NK-92 treated with Interleukin-12 subunit alpha and Interleukin-12 subunit beta, amount 100 ng/mL, for 24 hours (cell line): ENCODE measurements at regions not wholly inside any gene's neighbourhood (a gene's known extent, or its start where the extent isn't known, plus 50 kb on each side); places are given as distances from the start of the nearest gene placed in this dataset.

Experiments
- DNase-seq: peaks from one replicate; lab custom pipeline; 2025; lab: John Stamatoyannopoulos, UW

DNA sequence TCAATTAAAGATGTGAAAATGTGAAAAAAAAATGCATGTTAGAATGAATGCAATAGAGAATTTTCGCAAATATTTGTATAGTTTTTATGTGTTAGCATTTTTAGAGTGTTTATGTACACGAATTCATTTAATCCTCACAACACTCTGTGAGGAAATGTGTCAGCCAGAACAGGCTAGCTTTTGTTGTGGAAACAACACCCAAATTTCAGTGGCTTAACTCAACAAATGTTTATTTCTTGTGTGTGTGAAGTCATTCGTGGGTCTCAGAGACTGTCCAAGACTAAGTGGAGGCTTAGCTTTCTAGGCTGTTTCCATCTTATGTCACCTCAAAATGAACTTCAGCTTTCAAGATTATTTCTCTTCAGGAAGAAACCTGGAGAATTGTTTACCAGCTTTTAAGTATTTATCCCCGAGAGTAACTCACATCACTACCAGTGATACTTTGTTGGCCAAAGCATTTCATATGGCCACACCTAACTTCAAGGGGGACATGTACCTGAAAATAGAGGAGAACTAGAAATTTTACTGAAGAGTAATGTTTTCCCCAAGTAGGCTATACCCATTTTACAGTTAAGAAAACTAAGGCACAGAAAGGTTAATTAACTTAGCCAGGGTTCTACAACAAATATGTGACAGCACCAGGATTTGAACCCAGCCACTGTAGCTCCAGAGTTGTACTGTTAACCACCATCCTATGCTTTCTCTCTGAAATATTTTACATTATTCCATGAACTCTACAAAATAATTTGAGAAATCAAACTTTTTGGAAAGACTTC, 306.1 kb downstream of the QKI start:
- DNase-seq = no peak

DNA sequence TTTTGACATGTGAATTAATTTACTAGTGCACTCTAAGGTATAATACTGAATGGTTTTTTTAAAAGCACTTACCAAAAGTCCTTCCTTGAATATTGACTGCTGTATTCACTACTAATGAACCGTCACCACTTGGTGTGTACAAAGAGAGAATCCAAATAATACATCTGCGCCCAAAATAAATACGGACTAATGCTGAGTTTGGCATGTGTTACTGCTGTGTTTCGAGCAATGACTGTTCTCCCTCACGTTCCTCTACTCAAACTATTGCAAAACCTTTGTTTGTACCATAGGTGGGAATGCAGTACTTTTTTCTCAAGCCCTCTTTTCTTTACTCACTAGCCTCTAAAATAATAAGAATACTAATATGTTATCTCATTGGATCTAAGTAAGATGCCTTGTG, 305.5 kb downstream of the QKI start:
- no peak for DNase-seq

DNA sequence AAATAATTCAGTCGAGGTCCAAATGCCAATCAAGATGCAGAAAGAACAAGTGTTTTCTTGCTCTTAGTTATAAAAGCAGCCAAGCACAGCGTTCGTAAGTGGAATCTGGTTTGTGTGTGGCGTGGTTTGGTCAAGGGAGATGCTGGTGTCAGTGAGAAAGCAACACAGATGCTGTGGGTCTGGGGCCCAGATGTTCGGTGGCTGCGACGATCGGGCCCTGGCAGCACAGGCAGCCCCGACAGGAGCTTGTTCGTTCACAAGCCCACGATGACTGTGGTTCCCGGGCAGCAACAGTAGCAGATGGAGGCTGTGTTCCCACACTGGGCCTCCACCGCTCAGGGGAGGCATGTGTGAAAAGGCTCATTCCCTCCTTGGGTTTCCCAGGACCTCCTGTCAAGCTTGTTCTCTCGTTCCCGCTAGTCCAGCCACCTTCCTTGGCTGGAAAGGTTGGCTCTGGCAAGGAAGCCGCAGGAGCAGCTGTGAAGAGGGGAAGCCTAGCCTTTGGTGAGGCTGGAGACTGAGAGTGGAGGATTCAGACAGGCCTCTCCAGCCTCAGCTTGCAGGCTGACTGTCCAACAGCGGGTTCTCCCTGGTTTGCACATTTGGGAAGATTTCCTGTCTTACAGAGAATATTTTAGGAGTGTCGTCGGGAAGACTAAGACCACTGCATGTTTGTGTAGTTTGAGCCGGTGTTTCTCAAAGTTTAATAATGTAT, 304.7 kb downstream of the QKI start:
- no peak for DNase-seq

DNA sequence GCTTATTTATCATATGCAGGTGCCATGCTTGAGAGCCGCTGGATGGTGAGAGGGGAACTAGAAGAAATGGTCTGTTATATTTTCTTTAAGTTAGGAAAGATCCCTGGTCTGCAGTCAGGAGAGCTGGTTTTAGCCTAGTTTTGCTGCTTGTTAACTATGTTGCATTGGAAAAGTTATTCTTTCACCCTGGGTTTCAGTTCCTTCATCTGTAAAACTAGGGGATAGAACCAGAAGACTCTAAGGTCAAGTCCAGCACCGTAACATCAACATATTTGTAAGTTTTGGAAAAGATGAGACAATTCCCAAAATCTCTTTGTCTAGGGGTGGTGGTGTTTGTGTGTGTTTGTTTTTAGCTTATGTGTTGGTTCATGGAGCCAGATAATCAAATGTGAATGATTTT, 304.0 kb downstream of the QKI start:
- no peak for DNase-seq

DNA sequence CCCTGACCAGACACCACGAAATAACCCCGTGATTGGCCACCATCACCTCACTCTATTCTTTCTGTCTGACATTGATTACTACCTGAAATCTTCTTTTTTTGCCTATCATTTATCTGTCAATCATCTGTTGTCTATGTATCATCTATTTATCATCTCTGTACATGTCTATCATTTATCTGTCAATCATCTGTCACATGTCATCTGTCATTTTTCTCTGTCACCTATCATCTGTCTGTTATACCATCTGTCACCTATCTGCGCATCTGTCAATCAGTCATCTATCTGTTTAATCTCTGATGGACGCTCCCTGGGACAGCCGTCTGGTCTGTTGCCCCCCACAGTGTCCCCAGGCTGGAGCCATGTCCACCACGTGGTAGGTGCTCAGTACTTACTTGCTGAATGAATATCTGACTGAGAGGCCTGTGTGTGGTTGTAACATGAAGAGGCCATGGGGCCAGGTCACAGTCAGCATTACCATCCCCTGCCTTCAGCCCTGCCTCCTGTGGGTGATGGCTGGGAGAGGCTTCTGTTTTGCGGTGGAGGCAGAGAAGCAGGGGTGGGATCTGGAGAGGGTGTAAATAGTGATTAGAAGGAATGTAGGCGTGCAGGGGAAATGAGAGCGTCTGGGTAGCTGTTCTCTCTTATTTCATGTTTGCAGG, 302.7 kb downstream of the QKI start:
- DNase-seq = no peak

DNA sequence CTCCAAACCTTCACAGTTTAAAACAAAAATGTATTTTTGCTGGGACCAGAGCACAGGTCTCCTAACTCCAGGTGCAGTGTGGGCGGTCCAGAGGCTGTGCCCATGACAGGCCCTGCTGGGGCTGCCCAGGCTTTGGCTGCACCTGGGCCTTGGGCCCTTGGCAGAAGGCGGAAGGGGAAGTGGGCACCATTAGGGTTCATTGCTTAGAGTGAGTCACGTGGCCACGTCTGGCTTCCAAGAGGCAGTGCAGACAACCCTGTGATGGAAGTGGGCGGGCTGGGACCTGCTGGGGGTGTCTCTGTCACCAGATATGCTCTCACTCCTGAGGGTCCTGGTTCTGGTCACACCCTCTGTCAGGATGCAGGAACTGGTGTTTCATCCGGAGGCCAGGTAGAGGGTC, 302.2 kb downstream of the QKI start:
- DNase-seq = no peak

DNA sequence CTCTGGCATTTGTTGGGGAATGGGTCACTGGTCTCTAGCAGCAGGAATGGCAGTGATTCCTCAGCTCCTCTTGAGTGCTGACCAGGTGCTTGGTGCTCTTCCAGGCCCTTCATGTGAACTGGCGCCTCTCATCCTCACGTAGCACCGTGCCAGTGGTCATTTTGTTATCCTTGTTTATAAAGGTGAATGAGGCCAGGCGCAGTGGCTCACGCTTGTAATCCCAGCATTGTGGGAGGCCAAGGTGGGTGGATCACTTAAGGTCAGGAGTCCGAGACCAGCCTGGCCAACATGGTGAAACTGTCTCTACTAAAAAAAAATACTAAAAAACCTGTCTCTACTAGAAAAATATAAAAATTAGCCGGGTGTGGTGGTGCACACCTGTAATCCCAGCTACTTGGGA, 301.3 kb downstream of the QKI start:
- no peak for DNase-seq

DNA sequence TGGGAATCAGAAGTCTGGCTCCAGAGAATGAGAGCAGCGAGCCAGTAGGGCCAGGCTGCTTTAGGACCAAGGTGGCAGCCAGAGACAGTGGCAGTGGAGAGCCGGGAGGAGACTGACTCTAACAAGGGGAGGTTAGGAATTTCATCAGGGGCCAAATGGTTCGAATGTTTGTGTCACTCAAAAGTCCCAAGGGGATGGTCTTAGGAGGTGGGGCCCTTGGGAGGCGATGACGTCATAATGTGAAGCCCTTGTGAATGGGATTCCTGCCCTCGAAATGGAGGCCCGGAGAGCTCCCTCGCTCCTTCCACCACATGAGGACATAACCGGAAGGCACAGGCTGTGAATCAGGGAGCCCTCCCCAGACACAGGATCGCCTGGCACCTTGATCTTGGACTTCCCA, 299.7 kb downstream of the QKI start:
- no peak for DNase-seq

DNA sequence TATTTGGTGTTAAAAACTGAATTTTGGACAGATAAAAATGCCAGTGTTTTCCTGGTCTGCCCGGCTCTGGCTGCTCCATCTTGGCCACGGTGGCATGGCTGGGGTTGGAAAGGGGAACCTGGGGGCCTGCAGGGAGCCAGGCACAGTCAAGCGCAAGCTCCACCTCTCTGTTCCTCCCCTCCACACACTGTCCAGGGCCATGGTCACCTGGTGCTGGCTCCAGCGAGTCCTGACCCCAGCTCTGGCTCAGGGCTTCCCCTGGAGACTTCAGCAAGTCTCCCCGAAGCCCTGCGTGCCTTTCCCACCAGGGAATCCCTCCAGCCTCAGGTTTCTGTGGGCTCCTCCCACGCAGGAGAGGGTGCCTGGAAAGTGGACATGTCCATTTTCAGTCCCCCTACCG, 298.5 kb downstream of the QKI start:
- DNase-seq = no peak

DNA sequence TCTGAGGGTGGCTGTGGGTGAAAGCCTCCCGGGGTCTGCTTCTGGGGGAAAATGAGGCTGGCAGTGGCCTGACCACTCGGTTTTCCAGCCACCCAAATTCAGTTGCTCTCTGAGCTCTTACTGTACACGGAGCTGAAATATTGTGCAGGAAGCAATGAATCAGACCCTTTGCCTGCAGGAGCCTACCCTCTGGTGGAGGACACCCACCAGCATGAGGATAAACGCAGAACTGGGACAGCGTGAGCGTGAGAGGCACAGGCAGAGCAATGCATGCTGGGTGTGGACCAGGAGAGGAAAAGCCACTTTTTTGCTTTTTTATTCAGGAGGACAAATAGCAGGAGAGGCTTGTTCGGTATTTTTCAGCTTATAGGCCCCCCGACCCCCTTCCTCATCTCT, 298.0 kb downstream of the QKI start:
- DNase-seq = no peak

DNA sequence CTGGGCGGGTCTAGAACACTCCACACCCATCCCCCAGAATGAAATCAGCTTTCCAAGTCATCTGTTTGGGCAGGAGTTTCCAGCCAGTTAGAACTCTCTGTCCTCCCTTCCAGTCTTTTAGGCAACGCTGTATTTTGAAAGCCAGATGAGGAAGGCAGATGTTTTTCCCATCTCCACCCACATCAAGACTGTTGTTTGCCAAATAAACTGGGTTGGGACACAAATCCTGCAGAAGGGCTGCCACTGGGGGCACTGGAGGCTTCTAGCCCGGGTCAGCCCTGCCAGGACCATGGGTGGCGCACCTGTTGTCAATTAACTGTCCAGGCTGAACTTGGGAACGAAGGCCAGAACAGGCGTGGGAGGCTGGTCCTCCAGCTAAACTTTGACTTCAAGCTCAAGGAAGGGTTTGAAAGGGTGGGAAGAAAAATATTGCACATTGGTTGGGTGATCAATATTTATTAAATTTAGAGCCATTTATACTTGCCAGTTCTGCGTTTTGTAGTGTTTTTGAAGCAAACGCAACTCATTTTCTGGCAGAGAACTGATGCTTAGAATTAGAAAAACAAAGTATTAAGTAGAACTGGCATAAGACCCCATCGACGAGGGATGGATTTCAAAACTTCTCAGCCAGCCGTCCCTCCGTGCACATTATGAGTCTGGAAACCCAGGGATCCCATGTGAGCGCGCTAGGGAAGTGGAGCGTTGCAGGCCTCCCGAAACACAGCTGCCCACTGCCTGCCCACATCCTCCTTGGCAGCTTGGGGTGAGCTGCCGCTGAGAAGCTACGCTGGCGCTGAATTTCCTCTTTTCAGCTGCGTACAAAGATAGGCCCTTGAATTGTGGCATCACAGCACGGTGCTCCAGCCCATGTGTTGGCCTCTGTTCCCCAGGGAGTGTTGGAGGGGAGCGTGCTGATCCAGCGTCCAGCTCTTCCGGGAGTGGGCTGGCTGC, 297.4 kb downstream of the QKI start:
- DNase-seq = no peak

DNA sequence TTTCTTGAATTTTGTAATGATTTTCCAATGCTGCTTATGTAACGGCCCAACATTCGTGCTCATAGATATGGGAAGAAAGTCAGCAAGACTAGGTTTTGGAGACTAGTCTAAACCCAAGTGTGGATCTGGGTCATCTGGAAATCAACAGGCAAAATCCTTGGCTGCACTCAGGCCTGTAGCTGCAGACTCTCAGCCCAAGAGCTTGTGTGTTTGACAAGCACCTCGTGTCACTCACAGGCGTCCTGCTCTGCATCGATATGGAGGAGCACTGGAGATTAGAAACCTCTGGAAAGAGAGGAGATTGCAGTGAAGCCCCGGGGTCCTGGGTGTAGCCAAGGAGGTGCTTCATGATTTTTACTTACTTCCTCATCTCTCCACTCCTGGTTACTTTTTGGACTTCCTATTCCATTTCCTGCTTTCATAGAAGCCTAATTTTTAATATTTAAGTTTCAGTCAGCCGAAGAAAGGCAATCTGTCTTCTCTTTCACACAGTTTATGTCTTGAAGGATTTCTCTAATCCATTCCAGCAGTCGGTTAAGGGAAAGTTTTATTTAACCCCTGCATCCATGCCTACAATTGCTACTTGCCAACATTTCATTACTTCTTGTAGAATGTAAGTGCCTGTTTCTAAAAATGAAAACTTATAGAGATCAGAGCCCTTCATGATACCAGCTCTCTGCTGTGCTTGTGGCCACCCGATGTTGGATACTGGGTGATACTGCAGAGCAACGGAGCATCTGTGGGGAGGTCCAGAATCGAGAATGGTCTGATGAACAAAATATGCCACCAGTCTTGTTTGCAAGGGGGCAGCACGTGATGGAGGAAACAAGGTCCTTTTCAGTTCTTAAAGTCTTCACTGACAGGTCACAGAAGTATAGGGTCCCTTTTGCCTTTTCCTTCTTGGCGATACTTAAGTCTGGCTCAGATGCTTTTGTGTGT, 296.3 kb downstream of the QKI start:
- no peak for DNase-seq

DNA sequence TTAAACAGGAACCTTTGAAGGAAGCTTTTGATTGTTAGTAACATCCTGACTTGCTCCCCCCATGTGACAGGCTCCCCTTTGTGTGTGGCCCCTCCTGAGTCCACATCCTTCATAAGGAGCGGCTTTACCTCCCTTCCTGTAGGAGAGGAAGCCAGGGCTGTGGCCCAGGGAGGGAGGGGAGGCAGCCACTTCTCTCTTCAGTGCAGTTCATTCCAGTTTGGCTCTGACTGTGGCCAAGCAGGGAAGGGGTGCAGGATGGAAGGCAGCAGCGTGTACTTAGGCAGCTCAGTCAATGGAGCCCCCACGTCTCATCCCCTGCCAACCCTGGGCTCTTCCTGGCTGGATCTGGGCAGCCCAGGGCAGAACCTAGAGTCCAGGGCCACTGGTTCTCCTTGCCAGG, 295.2 kb downstream of the QKI start:
- no peak for DNase-seq

DNA sequence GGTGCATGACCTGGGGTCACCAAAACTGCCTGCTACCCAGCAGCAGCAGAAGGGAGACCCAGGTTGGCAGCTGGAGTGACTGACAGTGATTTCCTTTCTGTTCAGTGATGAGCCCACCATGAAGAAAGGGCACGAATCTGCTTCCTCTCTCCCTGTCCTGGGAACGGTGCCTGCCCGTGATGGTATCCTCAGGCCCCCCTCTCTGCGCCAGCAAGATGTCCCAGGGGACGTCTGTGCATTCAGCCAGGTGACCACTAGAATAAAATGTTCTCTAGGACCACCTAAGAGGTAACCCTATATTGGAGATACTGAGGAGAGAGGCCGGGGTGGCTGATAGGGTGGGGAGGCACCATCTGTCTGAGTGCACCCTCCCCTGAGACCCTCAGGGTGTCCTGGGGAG, 294.7 kb downstream of the QKI start:
- DNase-seq = no peak

DNA sequence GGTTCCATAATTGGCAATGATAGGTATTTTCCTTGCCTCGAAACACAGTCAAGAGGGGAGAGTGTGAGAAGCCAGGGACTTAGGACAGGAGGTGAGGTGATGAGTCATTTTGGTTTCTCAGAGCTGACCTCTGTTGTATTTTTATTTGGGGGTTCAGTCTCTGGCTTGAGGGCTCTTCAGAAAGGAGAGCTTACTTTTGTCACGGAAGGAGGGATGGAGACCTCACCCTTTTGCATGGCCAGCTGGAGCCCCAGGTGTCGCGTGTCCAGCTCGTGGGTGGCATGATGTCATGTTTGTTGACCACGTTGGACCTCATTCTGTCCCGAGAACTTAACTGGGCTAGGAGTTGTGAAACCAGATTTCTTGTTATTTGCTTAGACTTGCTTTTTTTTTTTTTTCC, 293.9 kb downstream of the QKI start:
- no peak for DNase-seq

DNA sequence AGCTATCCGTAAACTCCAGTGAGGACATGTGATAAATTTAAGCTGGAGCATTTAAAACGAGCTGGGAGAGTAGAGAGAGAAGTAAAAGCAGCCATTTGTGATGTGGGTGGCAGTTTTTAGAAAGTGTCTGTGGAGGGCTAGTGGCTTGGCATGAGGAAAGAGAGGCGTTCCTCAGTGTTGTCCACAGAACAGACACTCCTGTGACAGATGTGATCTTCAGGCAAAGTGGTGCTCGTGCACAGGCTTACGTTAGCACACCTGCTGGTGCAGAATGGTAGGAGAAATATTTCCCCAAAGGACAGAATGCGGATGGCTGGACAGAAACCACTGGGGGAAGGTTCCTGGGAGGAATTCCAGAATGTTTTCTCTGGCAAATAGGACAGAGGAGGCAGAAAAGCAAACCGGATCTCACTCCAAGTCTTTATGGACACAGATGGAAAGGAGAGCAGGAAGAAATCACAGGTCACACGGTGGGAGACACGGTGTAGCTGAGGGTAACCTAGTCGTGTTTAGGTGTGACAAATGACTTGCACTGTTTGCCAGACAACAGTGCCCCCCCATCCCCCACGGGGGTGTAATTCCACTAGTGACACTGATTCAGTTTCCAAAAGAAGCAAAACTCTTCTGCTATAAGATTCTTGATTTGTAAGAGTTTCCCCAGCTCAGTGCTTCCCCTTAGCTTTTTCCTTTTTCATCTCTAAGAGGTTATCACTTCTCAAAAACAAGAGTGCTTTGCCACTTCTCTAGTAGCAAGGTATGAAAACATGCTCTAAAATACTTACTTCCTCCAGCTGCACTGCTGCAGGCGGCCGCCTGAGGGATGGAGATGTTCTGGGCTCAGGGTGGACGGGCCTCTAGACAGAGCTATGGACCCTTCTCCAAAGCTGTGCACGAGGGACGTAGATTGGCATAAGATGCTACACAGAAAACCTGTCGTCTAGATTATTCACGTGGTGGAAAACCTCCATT, 293.2 kb downstream of the QKI start:
- DNase-seq = no peak

DNA sequence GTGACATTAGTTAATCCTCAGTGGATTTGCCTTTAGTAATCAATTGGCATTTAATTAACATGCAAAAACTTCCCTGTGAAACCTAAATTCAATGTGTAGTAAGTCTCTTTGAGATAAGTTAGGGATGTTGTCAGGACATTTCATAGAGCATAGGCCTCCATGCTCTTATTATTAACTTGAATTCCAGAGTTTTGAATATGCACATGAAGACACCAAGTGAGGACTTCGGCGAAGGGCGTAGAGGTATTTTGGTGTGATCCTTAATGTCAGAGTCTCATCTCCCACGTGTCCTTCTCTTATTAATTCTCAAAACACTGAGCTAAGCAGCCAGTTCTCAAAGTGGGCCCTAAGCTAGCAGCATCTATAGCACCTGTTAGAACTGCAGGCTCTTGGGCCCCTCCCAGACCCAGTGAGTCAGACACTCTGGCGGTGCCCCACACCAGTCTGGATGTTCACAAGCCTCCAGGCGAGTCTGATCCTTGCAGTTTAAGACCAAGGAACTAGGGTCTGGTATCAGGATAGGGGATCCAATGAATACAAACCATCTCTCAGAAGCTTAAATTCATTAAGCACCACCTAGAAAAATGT, 292.1 kb downstream of the QKI start:
- no peak for DNase-seq

DNA sequence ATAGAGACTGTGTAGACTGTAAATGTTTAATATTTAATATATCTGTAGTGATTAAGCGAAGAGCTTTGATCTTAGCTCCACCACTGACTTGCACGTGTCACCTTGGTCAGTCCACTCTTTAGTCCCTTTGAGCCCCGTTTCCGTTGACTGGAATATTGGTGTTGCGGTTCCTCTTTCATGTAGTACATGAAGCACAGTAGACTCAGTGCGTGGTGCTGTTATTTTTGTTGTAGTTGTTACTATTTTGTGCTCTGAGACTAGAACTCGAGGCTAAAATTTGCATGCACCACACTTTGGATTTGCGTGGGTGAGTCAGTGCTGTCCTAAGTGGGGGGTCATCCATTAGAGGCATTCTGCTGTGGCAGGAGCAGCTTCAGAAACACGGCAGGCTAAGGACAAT, 291.4 kb downstream of the QKI start:
- DNase-seq = no peak

DNA sequence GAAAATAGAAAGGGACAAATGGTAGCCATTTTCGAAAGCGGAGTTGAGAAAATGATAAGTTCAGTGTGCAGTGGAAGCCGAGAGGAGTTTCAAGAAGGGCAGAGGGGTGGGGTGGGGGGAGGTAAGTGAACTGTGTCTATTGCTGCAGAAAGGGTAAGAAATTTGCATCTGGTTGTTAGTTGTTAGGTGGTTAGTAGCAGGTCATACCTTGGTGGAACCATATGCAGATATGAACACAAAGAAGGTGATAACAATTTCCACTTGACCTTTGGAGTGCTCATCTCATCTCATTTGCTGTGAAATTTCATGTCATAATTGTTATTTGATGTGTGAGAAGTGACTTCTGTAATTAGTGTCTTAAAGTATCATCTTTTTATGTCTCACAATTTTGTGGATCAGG, 288.2 kb downstream of the QKI start:
- DNase-seq = no peak
